ENCODE measurements at regions not wholly inside any gene's neighbourhood (a gene's known extent, or its start where the extent isn't known, plus 50 kb on each side); places are given as distances from the start of the nearest gene placed in this dataset.

DNA sequence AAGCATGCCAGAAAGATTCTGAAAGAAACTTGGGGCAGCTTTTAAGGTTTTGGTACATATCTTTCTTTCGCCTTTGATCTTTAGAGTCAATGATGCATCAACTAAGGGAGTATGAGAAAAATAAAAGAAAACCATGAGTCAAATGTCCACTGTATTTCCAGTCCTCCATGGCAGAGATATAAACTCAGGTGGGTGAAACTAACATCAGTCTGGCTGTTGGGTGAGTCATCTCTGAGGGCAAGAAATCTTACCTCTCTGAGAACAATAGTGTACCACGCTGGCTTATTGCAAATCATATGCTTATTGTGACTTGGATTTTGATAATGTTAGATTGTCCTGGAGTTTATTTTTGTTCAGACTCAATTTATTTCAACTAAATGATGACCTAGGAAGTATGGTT is 521.0 kb downstream of the PLCL1 start:
- TF ChIP-seq, protein P1, sequence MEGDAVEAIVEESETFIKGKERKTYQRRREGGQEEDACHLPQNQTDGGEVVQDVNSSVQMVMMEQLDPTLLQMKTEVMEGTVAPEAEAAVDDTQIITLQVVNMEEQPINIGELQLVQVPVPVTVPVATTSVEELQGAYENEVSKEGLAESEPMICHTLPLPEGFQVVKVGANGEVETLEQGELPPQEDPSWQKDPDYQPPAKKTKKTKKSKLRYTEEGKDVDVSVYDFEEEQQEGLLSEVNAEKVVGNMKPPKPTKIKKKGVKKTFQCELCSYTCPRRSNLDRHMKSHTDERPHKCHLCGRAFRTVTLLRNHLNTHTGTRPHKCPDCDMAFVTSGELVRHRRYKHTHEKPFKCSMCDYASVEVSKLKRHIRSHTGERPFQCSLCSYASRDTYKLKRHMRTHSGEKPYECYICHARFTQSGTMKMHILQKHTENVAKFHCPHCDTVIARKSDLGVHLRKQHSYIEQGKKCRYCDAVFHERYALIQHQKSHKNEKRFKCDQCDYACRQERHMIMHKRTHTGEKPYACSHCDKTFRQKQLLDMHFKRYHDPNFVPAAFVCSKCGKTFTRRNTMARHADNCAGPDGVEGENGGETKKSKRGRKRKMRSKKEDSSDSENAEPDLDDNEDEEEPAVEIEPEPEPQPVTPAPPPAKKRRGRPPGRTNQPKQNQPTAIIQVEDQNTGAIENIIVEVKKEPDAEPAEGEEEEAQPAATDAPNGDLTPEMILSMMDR (conservative IDR thresholded peaks at IDR 0.05; ENCODE audit: low read depth), result no peak
- no peak overlapping the region for H3K27ac ChIP-seq
- DNase-seq (ENCODE audit: low spot score), result no peak
- ChIA-PET POLR2A (ENCODE audit: low non-redundant PET) (no interaction called here), CTCF (no interaction called here)

DNA sequence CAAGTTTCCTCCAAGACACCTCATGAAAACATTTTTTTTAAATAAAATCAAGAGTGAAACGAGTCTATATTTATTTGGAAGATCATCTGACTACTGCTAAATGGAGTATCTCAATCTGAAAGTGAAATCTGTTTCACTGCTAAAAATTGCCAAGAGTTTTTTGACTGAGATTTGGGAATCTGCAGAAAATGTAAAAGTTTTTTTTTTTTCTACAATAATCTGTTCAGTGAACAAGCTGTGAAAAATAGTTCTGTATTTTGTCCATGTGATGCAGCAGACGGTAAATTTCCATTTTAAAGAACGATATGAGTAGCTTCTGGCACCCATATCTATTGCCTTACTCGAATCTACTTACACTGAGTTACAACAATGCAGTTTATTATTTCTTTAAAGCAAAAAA is 519.7 kb downstream of the PLCL1 start:
- CTCF ChIA-PET, result interaction anchor here (0.6 to 1.2 kb wide), 2 partner anchors 9 to 15 kb away, joined by 4 to 7 read pairs; no protein-coding TSS in a partner anchor

DNA sequence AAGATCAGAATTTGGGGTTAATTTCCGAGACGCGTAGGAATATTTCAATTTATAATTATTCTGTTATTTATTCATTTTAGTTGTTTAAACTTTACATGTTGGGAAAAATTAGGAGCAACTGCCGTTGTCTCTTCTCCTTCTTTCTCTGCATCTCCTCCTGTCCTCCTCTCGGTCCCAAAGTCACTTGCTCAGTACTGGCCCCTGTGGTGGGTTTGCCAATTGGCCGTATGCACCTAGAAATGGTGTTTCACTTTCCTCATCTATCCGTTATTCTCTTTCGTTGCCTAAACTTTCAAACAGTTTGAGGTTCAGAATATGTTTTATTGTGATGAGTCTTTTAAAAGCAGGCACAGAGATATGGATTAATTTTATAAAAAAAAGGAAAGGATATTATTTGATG is 517.9 kb downstream of the PLCL1 start:
- TF ChIP-seq, protein P1 (conservative IDR thresholded peaks at IDR 0.05; ENCODE audit: low read depth), result no peak; the same call in 1 of the 2 replicates
- DNase-seq (ENCODE audit: low spot score), result no peak
- CTCF ChIA-PET, result no interaction called here
- H3K27ac ChIP-seq, result no peak overlapping the region
- POLR2A ChIA-PET (ENCODE audit: low non-redundant PET), result no interaction called here

More for the DNA sequence above, 519.7 kb downstream of the PLCL1 start:
- no peak for DNase-seq (ENCODE audit: low spot score)
- POLR2A ChIA-PET (ENCODE audit: low non-redundant PET), result no interaction called here
- TF ChIP-seq, protein P1 (conservative IDR thresholded peaks at IDR 0.05; ENCODE audit: low read depth), result no peak
- H3K27ac ChIP-seq, result no peak overlapping the region

DNA sequence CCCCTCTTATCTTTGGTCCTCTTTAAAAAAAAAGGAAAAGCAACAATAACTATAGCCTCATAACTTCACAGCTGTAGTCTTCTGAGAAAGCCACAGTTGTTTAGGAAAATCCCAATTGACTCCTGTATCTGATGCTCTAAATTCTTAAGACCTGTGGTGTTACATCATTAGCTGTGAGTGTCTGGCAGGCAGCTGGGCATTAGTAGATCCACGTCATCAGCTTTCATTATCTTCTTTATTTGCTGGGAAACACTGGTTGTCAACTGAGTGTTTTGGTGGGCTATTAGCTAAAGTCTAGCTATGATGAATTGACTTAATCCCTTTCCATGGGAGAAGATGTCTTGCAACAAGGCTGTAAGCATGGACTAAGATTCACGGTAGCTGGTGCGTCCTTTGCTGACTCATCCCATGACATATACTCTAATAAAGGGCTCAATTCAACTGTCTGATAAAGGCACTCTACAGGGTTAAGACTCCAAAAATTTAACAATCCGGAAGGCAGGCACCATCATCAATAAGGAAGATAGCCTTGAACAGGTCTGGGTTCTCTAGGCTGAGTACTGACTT is 517.2 kb downstream of the PLCL1 start:
- TF ChIP-seq, protein P1 (conservative IDR thresholded peaks at IDR 0.05; ENCODE audit: low read depth), result no peak
- ChIA-PET CTCF (no interaction called here), POLR2A (ENCODE audit: low non-redundant PET) (no interaction called here)
- no peak overlapping the region for H3K27ac ChIP-seq
- DNase-seq (ENCODE audit: low spot score), result no peak

DNA sequence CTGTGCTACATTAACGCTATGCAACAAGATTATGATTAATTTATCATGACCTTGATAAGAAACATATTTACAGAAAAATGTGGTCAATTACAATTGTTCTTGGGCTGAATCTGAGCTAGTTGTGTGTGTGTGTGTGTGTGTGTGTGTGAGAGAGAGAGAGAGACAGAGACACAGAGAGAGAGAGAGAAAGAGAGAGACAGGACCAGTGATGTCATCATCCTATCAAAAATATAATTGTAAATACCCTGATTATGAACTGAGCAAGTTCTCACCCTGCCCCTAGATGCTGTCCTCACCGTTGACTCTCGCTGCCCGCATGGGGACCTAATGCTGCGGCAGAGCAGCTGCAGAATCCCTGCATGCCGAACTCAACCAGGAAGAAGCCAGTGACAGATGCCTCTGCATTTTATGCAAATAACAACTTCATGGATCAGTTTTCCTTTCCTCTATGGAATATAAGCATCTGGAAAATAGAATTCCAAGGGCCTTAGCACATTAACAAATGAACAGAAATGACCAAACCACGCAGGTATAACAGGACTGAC is 512.5 kb downstream of the PLCL1 start:
- TF ChIP-seq, protein P1 (conservative IDR thresholded peaks at IDR 0.05; ENCODE audit: low read depth), result no peak
- no peak for DNase-seq (ENCODE audit: low spot score)
- H3K27ac ChIP-seq, result no peak overlapping the region
- POLR2A ChIA-PET (ENCODE audit: low non-redundant PET), result no interaction called here
- CTCF ChIA-PET, result interaction anchor here (0.6 to 1.0 kb wide), 3 partner anchors 451 to 1279 kb away, joined by 3 to 4 read pairs (median 3); no protein-coding TSS in a partner anchor

DNA sequence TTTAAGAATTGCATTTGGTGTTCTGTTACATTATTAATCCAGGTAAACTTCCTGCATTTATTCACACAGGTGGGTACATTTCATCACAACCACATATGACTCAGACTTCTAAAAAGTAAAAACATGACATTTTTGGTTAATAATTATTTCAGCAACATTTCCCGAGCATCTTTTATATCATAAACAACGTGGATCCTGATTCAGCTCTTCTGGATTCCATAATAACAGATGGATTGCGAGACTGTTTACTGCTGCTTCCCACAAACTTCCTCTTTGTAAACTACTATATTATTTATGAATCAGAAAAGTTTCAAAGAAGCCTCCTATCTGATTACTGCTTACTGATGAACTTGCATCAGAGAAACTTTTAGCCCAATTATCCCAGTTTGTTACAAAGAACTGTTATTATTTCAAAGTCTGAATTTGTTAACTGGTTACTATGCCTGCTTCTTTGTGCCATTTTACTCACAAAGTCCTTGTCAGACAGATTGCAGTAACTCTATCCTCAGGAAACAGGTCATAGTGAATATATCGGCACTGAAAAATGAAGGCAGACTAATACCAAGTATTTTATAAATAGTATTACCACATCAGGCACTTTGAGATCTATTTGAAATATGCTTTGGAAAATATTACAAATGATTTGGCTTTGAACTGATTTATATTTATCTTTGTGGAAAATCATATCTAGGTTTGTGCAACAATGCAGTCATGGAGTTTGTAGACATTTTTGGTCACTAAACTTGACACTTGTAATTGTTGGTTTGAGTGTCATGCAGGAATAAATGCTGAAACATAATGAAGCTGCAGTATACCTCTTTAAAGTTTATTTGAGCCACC is 511.6 kb downstream of the PLCL1 start:
- no peak overlapping the region for H3K27ac ChIP-seq
- no peak for DNase-seq (ENCODE audit: low spot score)
- CTCF ChIA-PET, result interaction anchor here (0.6 kb wide), 1 partner anchor 450 kb away, joined by 3 read pairs; no protein-coding TSS in a partner anchor
- TF ChIP-seq, protein P1 (conservative IDR thresholded peaks at IDR 0.05; ENCODE audit: low read depth), result no peak
- POLR2A ChIA-PET (ENCODE audit: low non-redundant PET), result interaction anchor here (0.5 kb wide), 1 partner anchor 229 kb away, joined by 3 read pairs; no protein-coding TSS in a partner anchor

All from RWPE1 (cell line).